Neural crest cell (in vitro differentiated cells): ENCODE measurements at regions not wholly inside any gene's neighbourhood (a gene's known extent, or its start where the extent isn't known, plus 50 kb on each side); places are given as distances from the start of the nearest gene placed in this dataset.
"Not testable (repeated sequence)": the region's sequence is repeated elsewhere in the genome, so short reads cannot be mapped to it uniquely, and the experiment has no call there.

Experiments used
- DNase-seq: peaks from one replicate; pipeline ENCODE4 v3.0.0; 2021; ENCODE audit warnings: low read depth, mixed read lengths, low spot score
- H3K27ac Mint-ChIP-seq: one replicate; pipeline ENCODE4 v1.8.0; 2021; ENCODE audit warnings: mild to moderate bottlenecking, mixed read lengths; ENCODE audit not compliant: unreplicated experiment
- H3K27me3 Mint-ChIP-seq: 2 replicates; pipeline ENCODE4 v1.8.0; 2021; ENCODE audit warnings: low read depth, mild to moderate bottlenecking, mixed read lengths
- H3K36me3 Mint-ChIP-seq: 2 replicates; pipeline ENCODE4 v1.8.0; 2021; ENCODE audit warnings: low read depth, mild to moderate bottlenecking, mixed read lengths
- H3K4me1 Mint-ChIP-seq: 2 replicates; pipeline ENCODE4 v1.8.0; 2021; ENCODE audit warnings: mixed read lengths
- H3K4me3 Mint-ChIP-seq: one replicate; pipeline ENCODE4 v1.8.0; 2021; ENCODE audit warnings: mild to moderate bottlenecking, mixed read lengths
- H3K9me3 Mint-ChIP-seq: 2 replicates; pipeline ENCODE4 v1.8.0; 2021; ENCODE audit warnings: mixed read lengths
- CTCF ChIP-seq: fragments of 200-600 bp; sonication (generic); conservative IDR thresholded peaks from 2 replicates; pipeline ENCODE4 v1.5.0; 2021; ENCODE audit warnings: antibody characterized with exemption, mild to moderate bottlenecking

DNA sequence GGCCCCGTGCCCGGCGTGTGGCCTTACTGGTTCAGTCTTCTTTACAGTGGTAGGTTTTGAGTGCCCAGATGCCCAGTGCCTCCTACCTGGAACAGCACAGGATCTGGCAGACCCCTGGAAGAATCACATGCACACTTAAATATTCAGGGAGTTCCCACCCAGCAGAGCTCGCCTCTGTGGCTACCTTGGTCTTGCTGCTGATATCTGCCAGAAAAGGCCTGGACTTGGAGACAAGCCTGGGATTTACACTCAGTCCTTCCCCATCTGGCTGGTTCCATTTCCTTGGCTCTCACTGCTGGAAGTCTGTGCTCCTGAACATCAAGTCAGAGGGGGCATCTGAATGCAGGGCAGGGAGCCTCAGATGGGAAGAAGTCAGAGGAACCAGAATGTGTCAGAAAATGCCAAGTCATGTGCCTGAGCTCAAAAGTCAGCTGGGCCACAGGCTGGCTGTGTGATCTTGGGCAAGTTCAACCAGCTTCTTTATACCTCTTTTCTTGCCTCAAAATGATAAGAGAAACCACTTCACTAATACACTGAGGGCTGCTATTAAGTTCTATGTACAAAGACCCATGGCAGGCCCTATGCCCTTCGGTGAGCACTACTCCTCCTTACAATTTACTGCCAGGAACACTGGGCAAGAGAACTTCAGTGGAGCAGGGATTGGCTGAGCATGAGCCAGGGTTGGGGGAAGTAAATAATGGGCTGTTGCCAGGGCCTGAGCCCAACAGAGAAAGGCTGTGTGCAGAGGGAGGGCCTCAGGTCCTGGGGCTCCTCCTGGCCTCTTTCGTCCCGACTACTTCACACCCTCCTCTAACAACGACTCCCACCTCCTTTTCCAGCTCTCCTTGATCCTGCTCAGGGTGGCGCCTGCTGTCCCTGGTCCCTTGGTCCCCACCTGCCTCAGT is 135.9 kb downstream of the GPCPD1 start:
- Mint-ChIP-seq H3K36me3 (no peaks in the 10 kb centered on the region), H3K4me3 (no peak overlapping the region), H3K4me1 (no peaks in the 10 kb centered on the region), H3K9me3 (no peaks in the 10 kb centered on the region), H3K27ac (no peak overlapping the region), H3K27me3 (peaks cover 8% of the 10 kb centered on the region)
- DNase-seq: no peak
- TF ChIP-seq CTCF: no peak

GRCh38 chr20:5471866-5472265 is 138.9 kb downstream of the GPCPD1 start:
- not testable (repeated sequence) for H3K9me3 Mint-ChIP-seq, H3K27ac Mint-ChIP-seq

GRCh38 chr20:5471368-5471767 is 139.4 kb downstream of the GPCPD1 start:
- Mint-ChIP-seq H3K27me3 (peaks cover 8% of the 10 kb centered on the region), H3K4me1 (no peaks in the 10 kb centered on the region), H3K36me3 (no peaks in the 10 kb centered on the region), H3K27ac (no peak overlapping the region), H3K9me3 (no peaks in the 10 kb centered on the region), H3K4me3 (no peak overlapping the region)
- no peak for TF ChIP-seq CTCF
- DNase-seq: no peak

More at GRCh38 chr20:5471866-5472265, 138.9 kb downstream of the GPCPD1 start:
- H3K4me1 Mint-ChIP-seq, H3K4me3 Mint-ChIP-seq, H3K36me3 Mint-ChIP-seq, DNase-seq, H3K27me3 Mint-ChIP-seq: not testable (repeated sequence)

DNA sequence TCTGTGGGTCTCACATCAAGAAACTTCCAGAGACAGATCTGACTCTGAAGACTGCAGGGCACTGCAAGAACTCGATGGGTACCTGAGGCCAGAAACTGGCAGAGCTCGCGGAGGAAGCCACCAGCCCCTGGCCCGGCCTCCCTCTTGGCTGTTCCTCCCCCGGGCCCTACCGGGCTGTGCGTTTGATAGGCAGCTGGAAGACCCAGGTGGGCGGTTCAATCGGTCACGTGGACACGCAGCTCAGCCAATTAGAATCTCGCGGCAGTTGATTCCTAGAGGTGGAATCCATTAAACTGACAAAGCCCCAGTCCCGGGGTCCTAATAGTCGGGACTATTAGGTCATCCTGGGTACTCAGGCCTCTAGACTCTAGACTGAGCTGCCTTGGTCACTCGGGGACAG is 139.9 kb downstream of the GPCPD1 start:
- H3K27ac Mint-ChIP-seq: no peak overlapping the region
- H3K9me3 Mint-ChIP-seq: no peaks in the 10 kb centered on the region
- TF ChIP-seq CTCF: no peak
- no peak overlapping the region for H3K4me3 Mint-ChIP-seq
- H3K4me1 Mint-ChIP-seq: no peaks in the 10 kb centered on the region
- H3K36me3 Mint-ChIP-seq: no peaks in the 10 kb centered on the region
- peaks cover 9% of the 10 kb centered on the region for H3K27me3 Mint-ChIP-seq
- no peak for DNase-seq

- H3K4me3 Mint-ChIP-seq: no peak overlapping the region
- peaks cover 14% of the 10 kb centered on the region for H3K27me3 Mint-ChIP-seq
- H3K9me3 Mint-ChIP-seq: no peaks in the 10 kb centered on the region
- no peaks in the 10 kb centered on the region for H3K4me1 Mint-ChIP-seq
- TF ChIP-seq CTCF: no peak
- H3K27ac Mint-ChIP-seq: no peak overlapping the region
- DNase-seq: no peak
- no peaks in the 10 kb centered on the region for H3K36me3 Mint-ChIP-seq
These were observed 140.3 kb downstream of the GPCPD1 start for GRCh38 chr20:5470458-5470857.

- no peak for TF ChIP-seq CTCF
- H3K4me3 Mint-ChIP-seq: no peak overlapping the region
These were observed 141.7 kb downstream of the GPCPD1 start for GRCh38 chr20:5469111-5469510.

More at GRCh38 chr20:5469111-5469510, 141.7 kb downstream of the GPCPD1 start:
- no peaks in the 10 kb centered on the region for H3K9me3 Mint-ChIP-seq
- H3K4me1 Mint-ChIP-seq: no peaks in the 10 kb centered on the region
- no peaks in the 10 kb centered on the region for H3K36me3 Mint-ChIP-seq
- no peak for DNase-seq
- no peak overlapping the region for H3K27ac Mint-ChIP-seq
- peaks cover 14% of the 10 kb centered on the region for H3K27me3 Mint-ChIP-seq
